OCI-LY7 (cell line): ENCODE measurements at regions not wholly inside any gene's neighbourhood (a gene's known extent, or its start where the extent isn't known, plus 50 kb on each side); places are given as distances from the start of the nearest gene placed in this dataset.
A peak's percentile ranks its signal among the peaks of the same experiment; 100 is the strongest.
"Not testable (repeated sequence)": the region's sequence is repeated elsewhere in the genome, so short reads cannot be mapped to it uniquely, and the experiment has no call there.

ENCODE experiments used
- BruUV-seq: library from RNA; stranded (reverse); fragments of 400-500 nt; replicated peaks from 2 replicates; lab custom pipeline; 2021; lab: Mats Ljungman, UMichigan
- CTCF ChIA-PET: fragments of 300-600 bp; sonication (Branson Sonifier 250); formaldehyde crosslinking; loops from one replicate; lab custom pipeline; 2022; ENCODE audit warnings: antibody characterized with exemption; ENCODE audit not compliant: unreplicated experiment; lab: Charles Lee
- POLR2A ChIA-PET: fragments of 300-600 bp; sonication (Branson Sonifier 250); formaldehyde crosslinking; loops from one replicate; lab custom pipeline; 2022; ENCODE audit warnings: antibody characterized with exemption; lab: Charles Lee
- DNase-seq: peaks from one replicate; pipeline ENCODE4 v3.0.0-alpha.2; 2015; ENCODE audit warnings: low spot score
- H2AFZ ChIP-seq: fragments of 200-600 bp; sonication (generic), shearing (Covaris generic); 2 replicates; pipeline ENCODE4 v1.6.1; 2014; ENCODE audit warnings: mild to moderate bottlenecking, antibody characterized with exemption, low read length, moderate library complexity
- H3K27ac ChIP-seq: fragments of 200-600 bp; sonication (generic); 2 replicates; pipeline ENCODE4 v1.5.1; 2014; ENCODE audit warnings: mixed run types, low read depth, mild to moderate bottlenecking, moderate library complexity, low read length, inconsistent platforms; ENCODE audit not compliant: poor library complexity, severe bottlenecking
- H3K36me3 ChIP-seq: fragments of 200-600 bp; sonication (generic); 2 replicates; pipeline ENCODE4 v1.6.1; 2014; ENCODE audit warnings: mild to moderate bottlenecking, antibody characterized with exemption, low read length, moderate library complexity, mixed read lengths; ENCODE audit not compliant: insufficient read depth
- H3K4me1 ChIP-seq: fragments of 200-600 bp; sonication (generic); 2 replicates; pipeline ENCODE4 v1.5.1; 2014; ENCODE audit warnings: mild to moderate bottlenecking, low read length; ENCODE audit not compliant: insufficient read depth, poor library complexity, severe bottlenecking
- H3K4me2 ChIP-seq: fragments of 200-600 bp; sonication (generic); 2 replicates; pipeline ENCODE4 v1.6.1; 2014; ENCODE audit warnings: mild to moderate bottlenecking, low read length
- H3K4me3 ChIP-seq: fragments of 200-600 bp; sonication (generic); 2 replicates; pipeline ENCODE4 v1.5.1; 2014; ENCODE audit warnings: mild to moderate bottlenecking, low read depth, low read length; ENCODE audit not compliant: poor library complexity, severe bottlenecking
- H3K79me2 ChIP-seq: fragments of 200-600 bp; sonication (generic); 2 replicates; pipeline ENCODE4 v1.6.1; 2016; ENCODE audit warnings: low read depth, mild to moderate bottlenecking, low read length, moderate library complexity, mixed read lengths; ENCODE audit not compliant: insufficient read depth
- H3K9me2 ChIP-seq: fragments of 200-600 bp; sonication (generic); 2 replicates; pipeline ENCODE4 v1.6.1; 2016; ENCODE audit warnings: mild to moderate bottlenecking, low read length, mixed read lengths; ENCODE audit not compliant: insufficient read depth
- H3K9me3 ChIP-seq: fragments of 200-600 bp; sonication (generic); 2 replicates; pipeline ENCODE4 v1.6.1; 2014; ENCODE audit warnings: mild to moderate bottlenecking, mixed run types, low read length, mixed read lengths
- H4K20me1 ChIP-seq: fragments of 200-600 bp; sonication (generic); 2 replicates; pipeline ENCODE4 v1.6.1; 2014; ENCODE audit warnings: mild to moderate bottlenecking, antibody characterized with exemption, low read length, moderate library complexity, mixed read lengths; ENCODE audit not compliant: insufficient read depth
- EZH2phosphoT487 ChIP-seq: fragments of 200-600 bp; sonication (generic); IDR thresholded peaks from 2 replicates; pipeline ENCODE4 v1.6.1; 2018; ENCODE audit warnings: low read depth, borderline replicate concordance, mild to moderate bottlenecking, mixed run types, antibody characterized with exemption, low read length, moderate library complexity, mixed read lengths
- intact Hi-C: fragments of 100-400 bp; cut with micrococcal nuclease; formaldehyde crosslinking; loops from one replicate; pipeline ENCODE4 v1.10.0; 2022; ENCODE audit not compliant: unreplicated experiment
- TF ChIP-seq, protein P1 (sequence below): fragments of 200-600 bp; sonication (generic); conservative IDR thresholded peaks from 2 replicates; pipeline ENCODE4 v1.5.1; 2014; ENCODE audit warnings: mild to moderate bottlenecking, antibody characterized with exemption, low read length, moderate library complexity, mixed read lengths

DNA sequence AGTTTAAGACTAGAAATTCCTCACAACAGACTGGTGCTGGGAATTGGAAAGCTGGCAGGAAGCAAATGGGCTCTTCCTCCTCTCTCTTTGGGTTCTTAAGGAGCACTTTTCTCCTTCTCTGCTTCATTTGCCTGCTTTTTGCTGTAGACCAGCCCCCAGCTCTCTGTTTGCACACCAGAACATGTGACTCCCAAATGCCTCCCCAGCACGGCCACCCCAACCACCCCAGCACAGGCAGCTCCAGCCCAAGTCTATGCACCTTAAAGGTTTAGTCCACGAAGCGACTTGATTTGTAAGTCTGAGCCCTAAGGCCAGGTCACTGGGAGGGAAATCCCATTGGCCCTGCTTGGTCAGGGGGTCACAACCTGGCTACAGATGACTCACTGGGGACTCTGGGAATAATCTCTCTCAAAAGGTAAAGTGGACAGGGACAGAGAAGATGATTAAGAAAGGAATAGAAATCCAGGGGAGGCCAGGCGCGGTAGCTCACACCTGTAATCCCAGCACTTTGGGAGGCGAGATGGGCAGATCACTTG lies 377.8 kb upstream of the PROK2 start:
- no TSS peak for BruUV-seq
- TF ChIP-seq EZH2phosphoT487 = no peak
- TF ChIP-seq, protein P1, sequence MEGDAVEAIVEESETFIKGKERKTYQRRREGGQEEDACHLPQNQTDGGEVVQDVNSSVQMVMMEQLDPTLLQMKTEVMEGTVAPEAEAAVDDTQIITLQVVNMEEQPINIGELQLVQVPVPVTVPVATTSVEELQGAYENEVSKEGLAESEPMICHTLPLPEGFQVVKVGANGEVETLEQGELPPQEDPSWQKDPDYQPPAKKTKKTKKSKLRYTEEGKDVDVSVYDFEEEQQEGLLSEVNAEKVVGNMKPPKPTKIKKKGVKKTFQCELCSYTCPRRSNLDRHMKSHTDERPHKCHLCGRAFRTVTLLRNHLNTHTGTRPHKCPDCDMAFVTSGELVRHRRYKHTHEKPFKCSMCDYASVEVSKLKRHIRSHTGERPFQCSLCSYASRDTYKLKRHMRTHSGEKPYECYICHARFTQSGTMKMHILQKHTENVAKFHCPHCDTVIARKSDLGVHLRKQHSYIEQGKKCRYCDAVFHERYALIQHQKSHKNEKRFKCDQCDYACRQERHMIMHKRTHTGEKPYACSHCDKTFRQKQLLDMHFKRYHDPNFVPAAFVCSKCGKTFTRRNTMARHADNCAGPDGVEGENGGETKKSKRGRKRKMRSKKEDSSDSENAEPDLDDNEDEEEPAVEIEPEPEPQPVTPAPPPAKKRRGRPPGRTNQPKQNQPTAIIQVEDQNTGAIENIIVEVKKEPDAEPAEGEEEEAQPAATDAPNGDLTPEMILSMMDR = no peak
- ChIA-PET POLR2A (interaction anchor here (0.6 to 2.9 kb wide), 12 partner anchors 9 to 863 kb away, joined by 3 to 24 read pairs (median 4); no protein-coding TSS in a partner anchor), CTCF (no interaction called here)
- H3K4me1 ChIP-seq = peaks cover 63% of the 10 kb centered on the region
- H3K79me2 ChIP-seq = no peaks in the 10 kb centered on the region
- H3K4me3 ChIP-seq = no peak overlapping the region
- peak overlapping the region; percentile 4; the same call in 1 of the 2 replicates for H3K4me2 ChIP-seq
- intact Hi-C loops = loop anchor here (5.0 kb wide), 3 partner anchors 285 to 660 kb away; no protein-coding TSS in a partner anchor
- no peak overlapping the region for H3K27ac ChIP-seq
- no peak overlapping the region for H2AFZ ChIP-seq
- DNase-seq = no peak
- no peaks in the 10 kb centered on the region for H3K9me3 ChIP-seq
- H4K20me1 ChIP-seq = no peaks in the 10 kb centered on the region
- no peaks in the 10 kb centered on the region for H3K36me3 ChIP-seq
- H3K9me2 ChIP-seq = no peaks in the 10 kb centered on the region

DNA sequence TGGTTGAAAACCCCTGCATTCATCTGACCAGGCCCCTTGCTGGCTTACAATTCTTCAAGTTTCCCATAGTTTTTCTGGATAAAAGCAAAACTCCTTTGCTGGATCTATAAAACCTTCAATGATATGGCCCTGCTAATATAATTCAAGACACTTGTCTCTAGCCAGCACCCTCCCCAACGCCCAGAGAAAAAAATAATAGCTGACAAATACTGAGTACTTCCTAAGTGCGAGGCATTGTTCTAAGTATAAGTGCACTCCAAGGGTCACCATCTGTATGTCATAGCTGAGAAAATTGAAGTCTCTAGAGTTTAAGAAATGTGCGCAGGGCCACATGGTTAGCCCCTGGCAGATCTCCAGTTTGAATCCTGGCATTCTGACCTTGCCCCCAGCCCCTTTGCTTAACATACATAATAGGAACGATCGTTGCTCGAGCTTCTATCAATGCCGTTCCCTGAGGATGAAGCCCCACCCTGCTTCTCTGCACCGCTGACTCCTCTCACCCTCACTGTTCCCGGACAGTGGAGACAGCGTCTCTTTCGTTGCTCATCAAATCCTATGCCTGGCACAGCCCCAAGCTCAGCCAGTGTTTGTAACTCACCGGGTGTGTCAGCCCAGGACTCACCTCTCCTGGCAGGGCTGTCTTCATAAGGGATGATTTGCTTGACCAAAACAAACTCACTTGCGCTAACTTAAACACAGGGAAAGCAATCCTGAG lies 377.1 kb upstream of the PROK2 start:
- no TSS peak for BruUV-seq
- intact Hi-C loops = loop anchor here (5.0 kb wide), 3 partner anchors 285 to 660 kb away; no protein-coding TSS in a partner anchor
- ChIA-PET POLR2A (interaction anchor here (0.6 to 2.9 kb wide), 7 partner anchors 10 to 864 kb away, joined by 3 to 16 read pairs (median 3); no protein-coding TSS in a partner anchor), CTCF (no interaction called here)
- Histone ChIP-seq H3K36me3 (no peaks in the 10 kb centered on the region), H3K4me2 (0 out of 2 replicates have a peak overlapping the region, but pooled peaks have one; percentile 4), H3K4me1 (peaks cover 61% of the 10 kb centered on the region), H3K9me3 (no peaks in the 10 kb centered on the region), H2AFZ (no peak overlapping the region), H4K20me1 (no peaks in the 10 kb centered on the region), H3K27ac (no peak overlapping the region), H3K79me2 (no peaks in the 10 kb centered on the region), H3K4me3 (no peak overlapping the region), H3K9me2 (no peaks in the 10 kb centered on the region)
- TF ChIP-seq EZH2phosphoT487 = no peak
- DNase-seq = no peak

DNA sequence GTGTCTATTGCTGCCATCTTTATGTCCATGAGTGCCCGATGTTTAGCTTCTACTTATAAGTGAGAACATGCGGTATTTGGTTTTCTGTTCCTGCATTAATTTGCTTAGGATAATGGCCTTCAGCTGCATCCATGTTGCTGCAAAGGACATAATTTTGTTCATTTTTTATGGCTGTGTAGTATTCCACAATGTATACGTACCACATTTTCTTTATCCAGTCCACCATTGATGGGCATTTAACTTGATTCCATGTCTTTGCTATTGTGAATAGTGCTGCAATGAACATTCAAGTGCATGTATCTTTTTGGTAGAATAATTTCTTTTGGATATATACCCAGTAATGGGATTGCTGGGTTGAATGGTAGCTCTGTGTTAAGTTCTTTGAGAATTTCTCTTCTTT lies 376.3 kb upstream of the PROK2 start:
- intact Hi-C loops = loop anchor here (5.0 kb wide), 3 partner anchors 284 to 661 kb away; no protein-coding TSS in a partner anchor
- DNase-seq, H3K4me3 ChIP-seq, H3K79me2 ChIP-seq, H3K9me2 ChIP-seq, CTCF ChIA-PET, H3K36me3 ChIP-seq, BruUV-seq, H3K9me3 ChIP-seq, H4K20me1 ChIP-seq, H3K27ac ChIP-seq, H3K4me2 ChIP-seq, H2AFZ ChIP-seq: not testable (repeated sequence)
- POLR2A ChIA-PET = interaction anchor here (1.2 kb wide), 1 partner anchor 81 kb away, joined by 3 read pairs; no protein-coding TSS in a partner anchor
- H3K4me1 ChIP-seq = peaks cover 60% of the 10 kb centered on the region
